ENCODE measurements at regions not wholly inside any gene's neighbourhood (a gene's known extent, or its start where the extent isn't known, plus 50 kb on each side); places are given as distances from the start of the nearest gene placed in this dataset.

DNA sequence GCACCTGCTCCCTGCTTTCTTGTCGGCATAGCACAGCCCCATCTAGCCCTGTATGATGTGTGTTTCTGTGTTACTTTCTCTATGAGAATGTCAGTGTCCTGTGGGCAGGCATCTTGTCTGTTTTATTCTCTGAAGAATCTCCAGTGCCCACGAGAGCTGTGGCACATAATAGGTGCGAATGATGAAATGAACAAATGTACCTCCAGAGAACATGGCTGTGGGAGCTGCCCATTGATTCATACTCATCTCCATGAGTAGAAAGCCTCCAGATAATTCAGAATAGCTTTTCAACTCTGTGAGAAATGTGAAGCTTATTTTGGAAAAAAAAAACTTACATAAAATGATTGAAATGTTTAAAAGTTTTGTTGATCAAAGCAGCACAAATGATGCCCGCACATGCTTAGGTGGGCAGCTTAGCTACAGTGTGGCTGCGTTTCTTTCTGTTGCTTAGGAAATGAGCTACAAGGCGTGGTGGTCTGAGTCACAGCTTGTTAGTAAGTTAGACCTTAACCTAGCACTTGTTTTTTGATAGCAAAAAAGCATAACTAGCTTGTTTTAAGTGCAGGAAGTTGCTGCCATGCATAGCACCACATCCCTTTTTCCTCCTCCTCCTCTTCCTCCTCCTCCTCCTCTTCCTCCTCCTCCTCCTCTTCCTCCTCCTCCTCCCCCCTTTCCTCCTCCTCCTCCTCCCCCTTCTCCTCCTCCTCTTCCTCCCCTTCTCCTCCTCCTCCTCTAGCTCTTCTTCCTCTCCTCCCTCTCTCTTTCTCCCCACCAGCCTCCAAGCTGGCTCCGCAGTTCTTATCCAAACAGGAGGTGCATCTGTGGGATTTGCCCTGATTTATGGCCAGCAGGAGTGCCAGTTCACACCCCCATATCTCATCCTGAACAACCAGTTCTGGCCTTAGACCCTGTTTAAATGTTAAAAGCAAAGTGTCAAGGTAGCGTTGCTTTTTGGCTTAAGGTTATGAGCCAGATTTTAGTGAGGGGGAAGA, 221.5 kb downstream of the IRF8 start:
- DNase-seq (ENCODE audit: low spot score) = no peak

DNA sequence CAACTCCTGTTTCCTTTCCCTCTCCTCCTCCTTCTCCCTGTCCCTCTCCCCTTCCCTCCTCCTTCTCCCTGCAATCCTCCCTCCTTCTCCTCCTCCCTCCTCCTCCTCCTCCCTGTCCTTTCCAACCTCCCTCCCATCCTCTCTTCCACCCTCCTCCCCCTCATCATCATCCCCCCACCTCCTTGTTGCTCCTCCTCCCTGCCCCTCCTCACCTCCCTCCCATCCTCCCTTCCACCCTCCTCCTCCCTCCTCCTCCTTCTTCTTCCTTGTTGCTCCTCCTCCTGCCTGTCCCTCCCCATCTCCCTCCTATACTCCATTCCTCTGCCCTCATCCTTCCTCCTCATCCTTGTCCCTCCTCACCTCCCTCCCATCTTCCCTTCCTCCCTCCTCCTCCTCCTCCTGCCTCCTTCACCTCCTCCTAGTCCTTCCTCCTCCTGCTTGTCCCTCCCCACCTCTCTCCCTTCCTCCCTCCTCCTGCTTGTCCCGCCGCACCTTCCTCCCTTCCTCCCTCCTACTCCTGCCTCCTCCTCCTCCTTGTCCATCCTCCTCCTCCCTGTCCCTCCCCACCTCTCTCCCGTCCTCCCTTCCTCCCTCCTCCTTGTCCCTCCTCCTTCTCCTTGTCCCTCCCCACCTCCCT, 222.5 kb downstream of the IRF8 start:
- DNase-seq (ENCODE audit: low spot score) = no peak

GRCh38 chr16:86122681-86123342, 223.8 kb downstream of the IRF8 start:
- no peak for DNase-seq (ENCODE audit: low spot score)

DNA sequence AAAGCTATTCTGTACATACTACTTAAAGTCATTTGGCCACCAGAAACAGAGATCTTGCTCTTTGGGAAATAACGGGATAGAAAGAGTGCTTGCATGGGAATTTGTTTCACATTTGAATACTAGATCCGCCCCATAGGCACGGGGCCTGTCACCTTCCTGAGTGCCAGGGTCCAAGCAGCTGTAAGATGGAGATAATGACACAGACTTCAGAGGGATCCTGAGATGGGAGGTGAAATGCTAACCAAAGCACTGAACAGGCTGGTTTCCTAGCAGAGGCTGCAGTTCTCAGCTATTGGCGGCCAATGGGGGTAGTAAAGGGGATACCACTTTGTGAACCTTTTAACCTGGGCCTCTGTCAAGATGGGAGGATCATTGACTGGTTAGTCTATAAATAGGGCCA, 225.4 kb downstream of the IRF8 start:
- no peak for DNase-seq (ENCODE audit: low spot score)

GRCh38 chr16:86126891-86127290, 227.9 kb downstream of the IRF8 start:
- no peak for DNase-seq (ENCODE audit: low spot score)

- no peak for DNase-seq (ENCODE audit: low spot score)
These were observed 228.4 kb downstream of the IRF8 start for GRCh38 chr16:86127366-86127765.

DNA sequence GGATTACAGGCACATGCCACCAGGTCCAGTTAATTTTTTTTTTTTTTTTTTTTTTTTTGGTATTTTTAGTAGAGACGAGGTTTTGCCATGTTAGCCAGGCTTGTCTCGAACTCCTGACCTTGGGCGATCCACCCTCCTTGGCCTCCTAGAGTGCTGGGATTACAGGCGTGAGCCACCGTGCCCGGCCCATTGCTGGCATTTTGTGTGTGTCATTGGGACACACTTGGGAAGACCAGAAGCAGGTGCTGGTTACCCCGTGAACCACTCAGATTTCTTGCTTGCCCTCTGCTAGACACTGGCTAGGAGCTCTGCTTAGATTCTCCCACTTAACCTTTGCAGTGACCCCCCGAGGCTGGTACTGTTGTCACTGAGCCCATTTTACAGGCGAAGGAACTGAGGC, 229.3 kb downstream of the IRF8 start:
- no peak for DNase-seq (ENCODE audit: low spot score)

DNA sequence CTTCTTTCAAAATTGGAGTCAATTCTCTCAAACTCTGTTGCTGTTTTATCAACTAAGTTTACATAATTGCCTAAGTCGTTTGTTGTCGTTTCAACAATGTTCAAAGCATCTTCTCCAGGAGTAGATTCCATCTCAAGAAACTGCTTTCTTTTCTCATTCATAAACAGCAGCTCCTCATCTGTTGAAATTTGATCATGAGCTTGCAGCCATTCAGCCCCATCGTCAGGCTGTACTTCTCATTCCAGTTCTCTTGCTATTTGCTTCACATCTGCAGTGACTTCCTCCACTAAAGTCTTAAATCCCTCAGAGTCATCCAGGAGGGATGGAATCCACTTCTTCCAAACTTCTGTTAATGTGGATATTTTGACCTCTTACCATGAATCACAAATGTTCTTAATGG, 230.6 kb downstream of the IRF8 start:
- no peak for DNase-seq (ENCODE audit: low spot score)

DNA sequence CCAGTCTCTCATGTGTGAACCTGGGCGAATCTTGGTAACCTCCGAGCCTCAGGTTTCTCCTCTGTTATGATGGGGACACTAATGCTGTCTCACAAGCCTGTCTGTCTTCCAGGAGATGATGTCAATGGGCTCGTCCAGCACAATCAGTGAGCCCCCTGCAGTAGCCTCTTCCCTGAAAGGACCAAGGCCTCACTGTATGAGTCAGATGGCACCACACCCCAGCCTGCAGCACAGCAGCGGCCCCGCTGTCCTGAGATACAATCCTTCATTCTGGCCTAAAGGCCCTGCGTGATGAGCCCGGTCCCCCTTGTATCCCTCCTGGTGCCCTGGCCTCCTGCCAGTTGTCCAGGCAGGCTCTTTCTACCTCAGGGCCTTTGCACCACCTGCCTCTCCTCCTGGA, 234.4 kb downstream of the IRF8 start:
- DNase-seq (ENCODE audit: low spot score) = no peak

GRCh38 chr16:86133847-86134375, 234.9 kb downstream of the IRF8 start:
- DNase-seq (ENCODE audit: low spot score) = no peak

GRCh38 chr16:86134802-86135461, 236.0 kb downstream of the IRF8 start:
- DNase-seq (ENCODE audit: low spot score) = no peak

GRCh38 chr16:86137359-86137758, 238.4 kb downstream of the IRF8 start:
- no peak for DNase-seq (ENCODE audit: low spot score)

DNA sequence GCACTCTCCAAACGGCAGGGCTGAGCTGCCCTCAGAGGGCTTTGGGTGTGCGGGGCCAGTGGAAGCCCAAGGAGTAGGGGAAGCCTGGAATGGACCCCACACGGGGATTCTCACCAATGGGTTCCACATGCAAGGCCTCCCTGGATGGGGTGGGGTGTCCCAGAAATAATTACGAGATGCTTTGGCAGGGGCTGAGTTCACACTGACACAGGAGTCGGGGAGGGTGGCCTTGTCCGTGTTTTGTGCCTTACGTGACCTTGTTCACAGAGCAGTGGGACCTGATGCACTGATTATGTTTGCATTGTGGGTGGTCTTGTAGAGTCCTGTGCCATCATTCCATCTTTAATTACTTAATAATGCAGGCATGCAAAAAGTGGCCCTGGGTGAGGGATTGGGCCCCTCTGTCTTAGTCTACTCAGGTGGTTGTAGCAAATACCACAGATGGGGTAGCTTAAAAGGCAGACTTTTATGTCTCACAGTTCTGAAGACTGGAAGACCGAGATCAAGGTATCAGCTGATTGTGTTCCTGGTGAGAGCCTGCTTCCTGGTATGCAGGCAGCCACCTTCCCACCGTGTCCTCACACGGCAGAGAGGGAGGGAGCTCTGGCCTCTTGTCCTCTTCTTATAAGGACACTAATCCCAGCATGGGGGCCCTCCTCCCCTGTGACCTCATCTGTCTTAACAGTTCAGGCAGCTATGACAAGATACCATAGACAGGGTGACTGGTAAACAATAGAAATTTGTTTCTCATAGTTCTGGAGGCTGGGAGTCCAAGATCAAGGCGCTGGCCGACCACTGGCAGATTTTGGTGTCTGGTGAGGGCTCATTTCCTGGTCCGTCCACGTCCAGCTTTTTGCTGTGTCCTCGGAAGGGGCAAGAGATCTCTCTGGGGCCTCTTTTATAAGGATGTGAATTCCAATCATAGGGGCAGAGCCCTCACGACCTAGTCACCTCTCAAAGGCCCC, 239.4 kb downstream of the IRF8 start:
- no peak for DNase-seq (ENCODE audit: low spot score)

DNA sequence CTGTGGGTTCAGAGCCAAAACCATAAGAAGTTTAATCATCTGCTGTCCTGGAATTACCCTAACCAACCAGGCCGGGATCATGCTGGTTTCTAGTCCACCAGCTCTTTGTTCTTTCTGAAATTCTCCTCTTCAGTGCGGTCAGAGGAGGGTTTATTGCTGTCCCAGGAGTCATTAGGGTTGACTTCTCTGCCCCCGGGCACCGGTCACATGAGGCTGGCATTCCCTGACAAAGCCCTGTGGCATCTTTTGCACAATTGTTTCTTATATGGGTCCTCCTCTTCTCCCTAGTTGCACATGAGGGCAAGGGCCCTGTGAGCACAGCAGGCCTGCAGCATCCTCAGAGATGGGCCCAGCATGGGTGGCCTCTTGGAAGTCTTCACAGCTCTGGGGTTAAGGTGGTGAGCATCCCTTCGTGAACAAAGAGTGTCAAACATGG, 243.9 kb downstream of the IRF8 start:
- DNase-seq (ENCODE audit: low spot score) = no peak

GRCh38 chr16:86143666-86144065, 244.7 kb downstream of the IRF8 start:
- DNase-seq (ENCODE audit: low spot score) = no peak

GRCh38 chr16:86145669-86146068, 246.7 kb downstream of the IRF8 start:
- DNase-seq (ENCODE audit: low spot score) = no peak

DNA sequence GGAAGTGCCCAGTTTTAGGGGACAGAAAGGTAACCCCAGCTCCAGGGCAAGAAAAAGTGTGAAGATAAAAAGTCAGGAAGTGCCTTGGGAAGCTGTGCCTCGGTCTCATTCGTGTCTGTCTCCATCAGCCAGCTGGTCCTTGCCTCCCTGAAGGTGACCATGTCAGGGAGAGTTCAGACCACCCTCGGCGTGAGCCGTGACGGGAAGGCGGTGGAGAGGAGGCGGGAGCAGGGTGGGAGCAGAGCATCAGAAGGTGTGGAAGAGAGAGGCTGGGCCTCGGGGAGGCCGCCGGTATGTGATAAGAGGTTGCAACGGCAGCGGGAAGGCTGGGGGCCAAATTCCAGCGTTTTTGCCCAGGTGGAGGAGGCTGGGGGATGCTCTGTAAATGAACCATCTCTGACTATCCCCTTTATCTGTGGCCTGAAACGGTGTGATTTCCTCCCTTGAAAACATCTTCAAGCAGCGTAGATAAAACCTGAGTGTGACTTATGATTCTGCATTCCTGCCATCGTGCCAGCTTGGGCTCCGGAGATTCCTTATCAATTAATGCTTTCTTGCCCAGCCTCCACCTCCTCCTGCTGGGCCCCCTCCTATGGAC, 251.8 kb downstream of the IRF8 start:
- no peak for DNase-seq (ENCODE audit: low spot score)

DNA sequence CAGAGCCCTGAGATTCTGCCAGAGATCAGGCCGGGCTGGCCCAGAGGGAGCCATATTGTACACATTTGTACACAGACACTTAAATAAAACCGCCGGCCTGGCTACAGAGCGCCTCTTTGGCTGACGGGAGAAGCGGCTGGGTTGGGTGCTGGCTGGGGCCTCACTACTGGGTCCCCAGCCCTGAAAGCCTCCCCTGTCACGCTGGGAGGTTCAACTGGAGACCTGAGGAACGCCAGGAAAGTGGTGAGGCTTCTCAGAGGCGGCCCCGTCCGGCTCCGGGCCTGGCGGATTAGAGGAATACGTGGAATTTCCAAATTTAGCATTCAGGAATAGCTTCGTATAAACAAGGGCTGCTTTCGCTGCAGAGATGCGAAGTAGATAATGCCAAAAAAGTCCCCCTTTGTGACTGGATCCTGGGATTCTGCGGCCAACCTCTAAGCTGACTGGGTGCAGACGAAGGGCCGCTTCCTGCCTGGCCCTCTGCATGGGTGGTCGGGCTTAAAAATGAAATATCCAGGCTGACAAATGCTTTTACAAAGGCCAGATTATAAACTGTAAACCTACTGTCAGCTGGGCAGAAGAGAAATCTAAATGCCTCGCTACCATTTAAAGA, 252.4 kb downstream of the IRF8 start:
- no peak for DNase-seq (ENCODE audit: low spot score)

DNA sequence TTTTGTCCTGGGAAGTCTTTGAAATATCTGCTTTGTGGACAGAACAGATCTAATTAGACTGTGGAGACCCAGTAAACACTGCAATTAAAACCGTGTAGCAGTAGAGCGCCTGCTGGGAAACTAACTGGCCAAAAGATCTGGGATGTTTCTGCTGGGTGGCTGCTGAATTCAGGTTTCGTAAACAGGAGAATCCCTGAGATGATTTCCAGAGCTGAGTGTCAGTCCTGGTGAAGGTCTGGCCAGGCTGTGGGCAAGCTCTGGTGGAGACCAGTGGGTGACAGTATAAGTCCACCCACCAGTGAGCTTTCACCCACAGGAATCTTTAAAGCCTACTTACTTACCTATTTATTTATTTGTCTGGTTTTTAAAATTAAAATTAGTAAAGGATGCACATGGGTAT, 257.2 kb downstream of the IRF8 start:
- no peak for DNase-seq (ENCODE audit: low spot score)
